GM21825 (cell line): ENCODE measurements at regions not wholly inside any gene's neighbourhood (a gene's known extent, or its start where the extent isn't known, plus 50 kb on each side); places are given as distances from the start of the nearest gene placed in this dataset.
"Not testable (repeated sequence)": the region's sequence is repeated elsewhere in the genome, so short reads cannot be mapped to it uniquely, and the experiment has no call there.

Experiments
- ATAC-seq: cut with Tn5 transposase; IDR thresholded peaks from one replicate; pipeline ENCODE4 v1.9.1; 2021; ENCODE audit warnings: mild to moderate bottlenecking, moderate library complexity; ENCODE audit not compliant: unreplicated experiment

DNA sequence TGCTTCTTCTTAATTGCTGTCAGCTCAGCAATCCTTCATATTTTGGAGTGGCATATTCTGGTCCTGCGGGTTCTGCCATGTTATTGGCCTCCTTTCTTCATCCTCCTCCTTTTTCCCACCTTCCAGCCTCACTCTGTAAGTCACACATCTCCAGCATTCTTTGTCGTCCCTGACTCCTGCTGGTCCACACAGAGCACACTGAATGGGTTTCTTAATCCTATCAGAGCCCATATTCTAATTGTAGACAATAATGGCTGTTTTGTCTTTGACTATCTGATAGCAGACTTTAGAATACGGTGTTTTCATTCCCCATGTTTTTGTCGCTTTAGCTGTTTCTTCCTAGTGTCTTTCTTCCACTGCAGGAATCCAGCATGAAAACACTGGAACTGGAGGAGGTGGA is 389.6 kb downstream of the REEP3 start:
- no peak for ATAC-seq

GRCh38 chr10:63915240-63915639 is 394.0 kb downstream of the REEP3 start:
- ATAC-seq = no peak

DNA sequence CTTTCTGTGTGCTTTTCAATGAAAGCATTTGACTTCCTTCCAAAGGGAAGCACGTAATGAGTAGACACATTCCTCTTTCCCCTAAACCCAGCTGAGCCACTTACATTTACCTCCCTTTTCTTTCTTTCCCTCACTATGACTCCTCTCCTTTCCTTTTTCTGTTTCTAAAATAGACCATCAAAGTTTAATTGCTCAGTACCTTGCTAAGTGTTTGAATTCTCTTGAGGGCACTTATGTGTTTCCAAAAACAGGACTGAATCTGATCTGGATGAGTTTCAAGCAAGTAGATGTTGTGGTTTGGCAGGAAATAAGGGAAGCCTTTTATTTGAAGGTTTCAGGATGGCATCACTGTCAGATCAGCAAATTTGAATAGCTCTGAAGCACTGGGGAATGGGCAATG is 396.2 kb downstream of the REEP3 start:
- no peak for ATAC-seq

DNA sequence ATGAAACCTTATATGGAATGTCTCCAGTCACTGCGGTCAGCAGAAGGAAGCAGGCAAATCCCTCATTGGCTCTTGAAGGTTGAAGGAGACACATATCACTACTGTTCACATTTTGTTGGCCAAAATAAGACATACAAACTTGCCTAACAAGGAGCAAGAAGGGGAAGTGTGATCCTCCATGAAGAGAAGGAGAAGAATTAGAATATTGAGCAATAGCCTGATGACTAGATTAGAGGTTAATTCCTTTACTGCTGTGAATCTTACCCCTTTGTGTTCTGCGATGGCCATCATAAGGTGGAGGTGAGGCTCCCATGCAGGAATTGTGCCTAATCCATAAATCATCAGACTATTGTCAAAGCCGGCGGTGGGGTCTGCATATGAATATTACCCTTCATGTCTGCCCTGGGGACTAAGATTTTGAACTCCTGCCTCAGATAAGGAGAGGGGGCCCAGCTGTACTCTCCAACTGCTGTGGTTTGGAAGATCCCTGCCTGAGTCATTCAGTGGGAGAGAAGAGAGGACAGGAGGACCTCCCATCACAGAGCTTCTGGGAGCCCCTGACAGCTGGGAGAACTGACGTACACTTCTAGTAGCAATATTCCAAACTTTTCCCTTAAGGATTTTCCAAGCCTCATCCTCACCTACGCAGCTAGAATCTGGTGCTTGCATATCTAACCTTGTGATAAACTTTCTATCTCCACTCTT is 398.5 kb downstream of the REEP3 start:
- ATAC-seq = no peak

- ATAC-seq = no peak
Observed at GRCh38 chr10:63920926-63921325, 399.7 kb downstream of the REEP3 start.

GRCh38 chr10:63921908-63922467 is 400.8 kb downstream of the REEP3 start:
- ATAC-seq = no peak

GRCh38 chr10:63922468-63923284 is 401.5 kb downstream of the REEP3 start:
- no peak for ATAC-seq

- no peak for ATAC-seq
Observed at GRCh38 chr10:63929831-63930467, 408.7 kb downstream of the REEP3 start.

DNA sequence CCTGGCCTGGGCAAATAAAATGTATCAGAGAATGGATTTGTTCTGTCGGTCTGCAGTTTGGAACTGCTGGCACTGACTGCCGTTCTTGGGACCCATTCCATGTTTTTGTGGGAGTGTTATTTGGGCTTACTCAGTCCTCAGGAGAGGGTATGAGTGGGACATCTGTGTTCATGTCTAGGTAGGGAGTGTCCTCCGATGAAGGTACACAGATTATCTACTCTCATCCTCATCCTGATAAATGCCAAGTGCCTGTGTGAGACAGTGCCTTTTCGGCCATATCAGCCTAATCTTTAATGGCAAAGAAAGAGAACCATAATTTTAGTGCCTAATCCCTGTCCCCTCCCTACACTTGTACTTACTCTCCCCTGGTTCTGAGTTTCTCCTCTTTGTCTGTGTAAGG is 409.4 kb downstream of the REEP3 start:
- no peak for ATAC-seq

DNA sequence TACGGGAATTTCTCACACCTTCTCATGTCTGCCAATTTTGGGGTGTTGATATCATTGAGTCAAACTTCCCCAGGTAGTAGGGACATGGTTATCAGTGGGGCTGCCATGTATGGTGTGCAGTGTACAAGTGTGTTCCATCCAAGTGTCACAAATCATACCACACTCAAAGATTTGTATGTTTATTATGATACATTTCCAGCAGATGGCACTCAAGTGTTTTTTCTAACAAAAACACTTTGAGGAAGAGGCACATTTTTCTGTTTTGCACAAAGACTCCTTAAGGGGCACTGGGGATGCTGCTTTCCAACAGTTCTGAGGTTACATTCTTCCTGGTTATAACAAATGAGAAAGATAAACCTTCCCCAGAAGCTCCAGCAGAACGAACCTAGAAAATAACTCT is 414.5 kb downstream of the REEP3 start:
- ATAC-seq = no peak

- ATAC-seq = no peak
Observed at GRCh38 chr10:63940277-63940922, 419.2 kb downstream of the REEP3 start.

DNA sequence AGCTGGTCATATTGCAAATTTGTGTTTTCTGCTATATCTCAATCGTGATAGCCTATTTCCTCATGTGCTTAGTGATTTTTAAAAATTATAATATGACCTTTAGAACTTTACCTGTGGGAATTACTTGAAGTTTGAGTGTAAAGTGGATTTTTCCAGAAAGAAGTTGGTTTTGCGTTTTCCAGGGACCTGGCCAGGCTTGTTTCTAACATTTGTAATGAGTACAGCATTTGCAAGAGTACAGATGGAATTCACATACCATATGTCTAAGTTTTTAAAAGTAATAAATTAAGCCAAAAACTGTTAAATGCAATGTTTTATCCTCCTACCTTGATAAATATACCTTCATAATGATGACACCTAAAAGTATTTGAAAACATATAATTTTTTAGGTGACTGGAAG is 443.2 kb downstream of the REEP3 start:
- ATAC-seq = no peak

DNA sequence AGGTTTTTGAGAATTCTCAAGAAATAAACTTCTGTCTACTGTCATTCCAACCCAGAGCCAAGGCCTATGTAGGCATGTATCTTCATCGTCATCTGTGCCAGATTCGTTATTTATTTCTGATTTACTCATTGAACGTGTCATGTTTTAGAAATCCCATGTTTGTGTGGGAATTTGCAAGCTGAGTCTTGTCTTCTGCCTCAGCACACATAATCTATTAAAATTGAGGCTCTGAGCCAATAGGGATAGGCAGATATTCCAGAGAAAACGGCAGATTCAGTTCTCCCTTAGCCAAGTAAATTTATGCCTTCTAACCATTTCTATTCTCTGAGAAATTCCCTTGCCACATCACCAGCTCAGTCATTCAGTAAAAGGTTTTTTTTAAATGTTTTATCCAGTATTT is 444.6 kb downstream of the REEP3 start:
- ATAC-seq = no peak

- ATAC-seq = no peak
Observed at GRCh38 chr10:63972949-63973827, 452.0 kb downstream of the REEP3 start.

- peak; percentile 90 for ATAC-seq
Observed at GRCh38 chr10:63976538-63976937, 455.3 kb downstream of the REEP3 start.

DNA sequence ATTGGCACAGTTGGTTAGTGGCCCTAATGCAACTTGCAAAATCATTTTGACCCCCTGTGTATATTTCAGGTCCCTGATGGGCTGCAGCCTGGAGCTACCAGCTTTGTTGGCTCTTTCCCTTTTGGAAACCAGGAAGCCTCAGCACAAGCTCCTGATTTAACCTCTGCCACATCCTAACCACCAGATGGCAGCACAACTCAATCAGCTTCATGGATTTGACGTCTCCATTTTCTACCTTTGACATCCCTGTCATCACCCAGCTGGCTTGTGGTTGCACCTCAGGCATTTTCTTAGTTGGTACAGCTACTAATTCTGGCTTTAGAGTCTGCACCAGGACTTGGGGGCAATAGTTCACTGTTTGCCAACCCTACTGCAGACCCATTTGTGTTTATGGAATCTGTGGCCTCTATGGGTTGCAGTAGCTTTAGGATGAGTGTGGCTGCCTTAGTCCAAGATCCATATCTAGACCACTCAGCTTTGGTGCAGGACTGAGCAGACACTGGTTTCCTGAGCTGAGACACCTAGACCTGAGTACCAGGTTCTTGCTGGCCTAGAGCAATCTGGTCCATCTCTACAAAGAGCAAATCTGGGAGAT is 456.2 kb downstream of the REEP3 start:
- ATAC-seq = peak; percentile 54

- ATAC-seq = not testable (repeated sequence)
Observed at GRCh38 chr10:63980870-63981269, 459.7 kb downstream of the REEP3 start.

DNA sequence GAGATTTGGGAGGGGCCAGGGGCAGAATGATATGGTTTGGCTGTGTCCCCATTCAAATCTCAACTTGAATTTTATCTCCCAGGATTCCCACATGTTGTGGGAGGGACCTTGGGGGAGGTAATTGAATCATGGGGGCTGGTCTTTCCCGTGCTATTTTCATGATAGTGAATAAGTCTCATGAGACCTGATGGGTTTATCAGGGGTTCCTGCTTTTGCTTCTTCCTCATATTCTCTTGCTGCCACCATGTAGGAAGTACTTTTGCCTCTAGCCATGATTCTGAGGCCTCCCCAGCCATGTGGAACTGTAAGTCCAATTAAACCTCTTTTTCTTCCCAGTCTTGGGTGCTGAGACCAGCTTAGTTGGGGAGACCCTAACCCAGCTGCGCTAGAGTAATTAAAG is 462.9 kb downstream of the REEP3 start:
- not testable (repeated sequence) for ATAC-seq

- no peak for ATAC-seq
Observed at GRCh38 chr10:63986536-63986935, 465.3 kb downstream of the REEP3 start.

- ATAC-seq = no peak
Observed at GRCh38 chr10:63987212-63987611, 466.0 kb downstream of the REEP3 start.
